OCI-LY3 (cell line): ENCODE measurements at regions not wholly inside any gene's neighbourhood (a gene's known extent, or its start where the extent isn't known, plus 50 kb on each side); places are given as distances from the start of the nearest gene placed in this dataset.

ENCODE experiments used
- H2AFZ ChIP-seq: fragments of 200-600, 300-600 bp; shearing (Covaris generic); 2 replicates; pipeline ENCODE4 v1.6.0; 2014; ENCODE audit warnings: antibody characterized with exemption, low read depth, low read length
- H3K27ac ChIP-seq: fragments of 200-600, 300-600 bp; sonication (generic); 2 replicates; pipeline ENCODE4 v1.5.1; 2014; ENCODE audit warnings: mild to moderate bottlenecking, low read length, moderate library complexity, mixed read lengths
- H3K27me3 ChIP-seq: fragments of 200-600, 300-600 bp; sonication (generic); 2 replicates; pipeline ENCODE4 v1.6.1; 2014; ENCODE audit warnings: low read depth, low read length, mixed read lengths
- H3K36me3 ChIP-seq: fragments of 200-600, 300-600 bp; sonication (generic); replicated peaks from 2 replicates; pipeline ENCODE3; 2014; ENCODE audit warnings: low read depth, low read length, mixed read lengths
- H3K4me1 ChIP-seq: fragments of 300-600, 200-600 bp; sonication (generic); 2 replicates; pipeline ENCODE4 v1.6.1; 2014; ENCODE audit warnings: low read length, mixed read lengths
- H3K4me2 ChIP-seq: fragments of 200-600, 300-600 bp; sonication (generic); 2 replicates; pipeline ENCODE4 v1.6.1; 2014; ENCODE audit warnings: low read length, mixed read lengths
- H3K4me3 ChIP-seq: fragments of 300-600, 200-600 bp; sonication (generic); 2 replicates; pipeline ENCODE4 v1.5.1; 2014; ENCODE audit warnings: antibody characterized with exemption, mild to moderate bottlenecking, low read length, moderate library complexity
- H3K79me2 ChIP-seq: fragments of 300-600, 200-600 bp; shearing (Covaris generic); 2 replicates; pipeline ENCODE4 v1.6.1; 2014; ENCODE audit warnings: mild to moderate bottlenecking, low read length, mixed read lengths
- H3K9ac ChIP-seq: fragments of 300-600, 200-600 bp; shearing (Covaris generic); 2 replicates; pipeline ENCODE4 v1.6.0; 2014; ENCODE audit warnings: mild to moderate bottlenecking, low read length, moderate library complexity
- H3K9me3 ChIP-seq: fragments of 200-600, 300-600 bp; shearing (Covaris generic); 2 replicates; pipeline ENCODE4 v1.6.1; 2014; ENCODE audit warnings: low read length, mixed read lengths; ENCODE audit not compliant: insufficient read depth
- H4K20me1 ChIP-seq: fragments of 200-600, 300-600 bp; sonication (generic); 2 replicates; pipeline ENCODE4 v1.6.1; 2016; ENCODE audit warnings: low read length, mixed read lengths; ENCODE audit not compliant: insufficient read depth
- CTCF ChIP-seq: fragments of 200-600, 300-600 bp; sonication (generic); IDR thresholded peaks from 2 replicates; pipeline ENCODE4 v1.5.1; 2014; ENCODE audit warnings: antibody characterized with exemption, low read length, low read depth
- EZH2phosphoT487 ChIP-seq: fragments of 200-600 bp; shearing (Covaris generic); IDR thresholded peaks from 2 replicates; pipeline ENCODE4 v1.6.1; 2018; ENCODE audit warnings: antibody characterized with exemption, mixed run types, low read depth

GRCh38 chr3:189496375-189497138, 134.6 kb upstream of the TP63 start:
- 0 out of 2 replicates have a peak, but pooled peaks have one; percentile 4 for TF ChIP-seq CTCF
- no peak for TF ChIP-seq EZH2phosphoT487
- Histone ChIP-seq H3K27ac (0 out of 2 replicates have a peak overlapping the region, but pooled peaks have one; percentile 4), H3K4me2 (peak overlapping the region; percentile 44), H3K27me3 (no peaks in the 10 kb centered on the region), H3K36me3 (no peaks in the 10 kb centered on the region), H4K20me1 (no peaks in the 10 kb centered on the region), H3K79me2 (no peaks in the 10 kb centered on the region), H3K9me3 (no peaks in the 10 kb centered on the region), H2AFZ (no peak overlapping the region), H3K9ac (no peak overlapping the region), H3K4me1 (peaks cover 26% of the 10 kb centered on the region), H3K4me3 (no peak overlapping the region)

- Histone ChIP-seq H3K27me3 (no peaks in the 10 kb centered on the region), H3K36me3 (no peaks in the 10 kb centered on the region), H3K4me3 (no peak overlapping the region), H3K9me3 (no peaks in the 10 kb centered on the region), H3K79me2 (no peaks in the 10 kb centered on the region), H3K9ac (no peak overlapping the region), H4K20me1 (no peaks in the 10 kb centered on the region), H2AFZ (no peak overlapping the region), H3K4me2 (no peak overlapping the region), H3K27ac (no peak overlapping the region), H3K4me1 (peaks cover 43% of the 10 kb centered on the region)
- TF ChIP-seq CTCF (no peak), EZH2phosphoT487 (no peak)
These were observed 132.0 kb upstream of the TP63 start for GRCh38 chr3:189498995-189499704.

GRCh38 chr3:189500299-189500698, 130.9 kb upstream of the TP63 start:
- Histone ChIP-seq H3K4me3 (no peak overlapping the region), H3K36me3 (no peaks in the 10 kb centered on the region), H3K4me1 (peaks cover 54% of the 10 kb centered on the region), H3K9ac (no peak overlapping the region), H3K9me3 (no peaks in the 10 kb centered on the region), H3K27ac (no peak overlapping the region), H3K27me3 (no peaks in the 10 kb centered on the region), H4K20me1 (no peaks in the 10 kb centered on the region), H3K79me2 (no peaks in the 10 kb centered on the region), H3K4me2 (no peak overlapping the region), H2AFZ (no peak overlapping the region)
- TF ChIP-seq EZH2phosphoT487 = no peak
- no peak for TF ChIP-seq CTCF

GRCh38 chr3:189500798-189501495, 130.2 kb upstream of the TP63 start:
- H3K36me3 ChIP-seq = no peaks in the 10 kb centered on the region
- no peak overlapping the region for H3K9ac ChIP-seq
- H3K9me3 ChIP-seq = no peaks in the 10 kb centered on the region
- no peaks in the 10 kb centered on the region for H3K79me2 ChIP-seq
- no peak overlapping the region for H3K4me3 ChIP-seq
- H2AFZ ChIP-seq = no peak overlapping the region
- H3K27ac ChIP-seq = no peak overlapping the region
- peaks cover 52% of the 10 kb centered on the region for H3K4me1 ChIP-seq
- no peaks in the 10 kb centered on the region for H4K20me1 ChIP-seq
- H3K4me2 ChIP-seq = no peak overlapping the region
- H3K27me3 ChIP-seq = no peaks in the 10 kb centered on the region
- TF ChIP-seq EZH2phosphoT487 (no peak), CTCF (no peak)
